Activated CD8-positive, alpha-beta memory T cell treated with anti-CD3 and anti-CD28 coated beads, Interleukin-2, amount 50 U/mL, for 24 hours (primary cell): ENCODE measurements at regions not wholly inside any gene's neighbourhood (a gene's known extent, or its start where the extent isn't known, plus 50 kb on each side); places are given as distances from the start of the nearest gene placed in this dataset.

Experiments used
- DNase-seq: peaks from one replicate; pipeline ENCODE4 v3.0.0-alpha.2; 2020; ENCODE audit errors: extremely low read depth

DNA sequence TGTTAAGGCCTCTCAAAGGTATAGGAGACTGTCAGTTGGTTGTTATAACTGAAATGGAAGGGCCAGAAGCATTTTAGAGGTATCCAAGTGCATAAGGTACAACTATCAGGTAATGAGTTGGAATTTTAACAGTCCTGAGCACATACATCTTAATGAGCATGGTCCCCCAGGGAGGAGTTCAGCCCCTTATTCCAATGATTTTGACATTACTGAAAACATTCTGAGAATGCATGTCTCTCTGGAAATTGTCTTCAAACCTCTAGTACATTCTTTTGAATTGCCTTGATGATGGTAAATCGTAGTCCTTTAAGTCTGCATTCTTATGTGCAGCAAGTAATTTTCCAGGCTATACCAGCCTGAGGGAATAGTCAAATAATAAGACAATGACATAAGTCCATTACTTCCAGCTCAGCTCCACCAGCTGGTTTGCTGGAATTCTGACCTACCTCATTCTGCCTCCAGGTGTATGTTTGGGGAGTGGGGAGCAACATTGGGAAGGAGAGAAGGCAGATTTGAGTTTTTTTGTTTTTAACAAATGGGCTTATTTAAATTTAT, 239.2 kb downstream of the MSRB3 start:
- DNase-seq = no peak

DNA sequence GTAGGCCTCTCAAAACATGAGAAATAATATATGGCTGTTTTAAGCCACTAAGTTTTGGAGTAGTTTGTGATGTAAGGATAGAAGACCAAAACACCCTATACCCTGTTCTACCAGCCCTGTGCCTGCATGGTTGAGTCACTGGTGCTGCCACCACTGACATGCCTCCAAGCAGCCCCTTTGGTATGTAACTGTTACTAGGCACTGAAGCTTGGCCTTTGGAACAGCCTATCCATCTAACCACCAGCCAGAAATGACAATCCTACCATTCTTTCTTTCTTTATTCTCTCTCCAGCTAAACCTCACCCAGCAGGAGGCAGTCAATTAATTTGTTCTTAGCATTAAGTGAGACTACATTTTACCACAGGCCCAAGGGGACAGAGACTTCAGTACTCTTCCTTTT, 240.3 kb downstream of the MSRB3 start:
- DNase-seq = no peak

DNA sequence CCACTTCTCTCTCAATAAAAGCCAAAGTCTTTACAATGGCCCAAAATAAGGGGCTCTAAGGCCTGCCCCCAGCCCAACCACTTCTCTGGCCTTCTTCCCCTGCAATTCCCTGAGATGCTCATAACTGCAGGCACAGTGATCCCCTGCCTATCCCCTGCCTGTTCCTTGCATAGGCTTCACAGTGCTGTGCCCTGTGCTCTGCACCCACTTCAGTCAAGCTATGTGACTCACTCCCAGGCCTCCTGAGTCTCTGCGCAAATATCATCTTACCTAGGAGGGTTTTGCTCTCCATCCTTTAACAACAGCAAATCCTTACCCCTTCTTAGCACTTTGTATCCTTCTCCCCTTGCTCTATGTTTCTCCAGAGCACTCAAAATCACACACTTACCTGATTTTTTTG, 242.2 kb downstream of the MSRB3 start:
- no peak for DNase-seq

DNA sequence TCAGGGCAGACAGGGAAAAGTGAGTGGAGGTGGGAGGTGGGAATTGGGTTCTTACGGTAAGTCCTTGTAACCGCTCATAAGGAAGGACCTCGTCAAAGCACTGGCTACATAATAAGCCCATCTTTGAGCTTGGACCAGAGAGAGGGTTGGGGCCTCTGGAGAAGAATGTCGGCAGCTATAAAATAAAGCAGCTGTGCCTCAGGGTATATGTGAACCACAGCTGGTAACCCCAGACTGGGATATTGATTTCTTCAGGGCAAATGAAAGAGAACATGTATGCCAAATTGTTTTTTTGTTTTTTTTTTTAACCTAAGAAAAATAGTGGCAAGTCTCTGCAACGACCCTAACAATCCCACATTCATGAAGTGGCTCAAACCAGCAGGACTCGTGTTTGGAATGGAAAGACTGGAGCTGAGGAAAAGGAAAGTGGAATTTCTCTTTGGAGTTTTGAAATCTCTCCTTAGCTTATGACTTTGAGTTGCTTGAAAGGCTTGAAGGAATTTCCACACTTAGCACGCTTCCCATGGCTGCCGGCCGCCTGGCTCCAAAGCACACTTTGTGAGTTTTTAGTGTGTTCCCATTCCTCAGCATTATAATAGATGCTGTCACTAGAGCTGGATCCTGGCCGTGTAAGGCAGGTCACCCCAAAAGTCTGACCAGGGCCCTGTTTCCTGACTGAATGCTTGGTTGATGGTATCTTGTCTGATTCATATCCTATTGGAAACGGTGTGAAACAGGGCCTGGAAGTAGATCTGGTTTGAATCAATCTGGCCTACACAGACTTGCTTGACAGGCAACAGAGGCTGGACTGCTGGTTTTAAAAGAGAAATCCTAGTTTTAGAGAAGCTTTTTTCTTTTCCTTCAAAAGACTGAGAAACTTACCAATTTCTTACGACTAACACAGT, 244.7 kb downstream of the MSRB3 start:
- DNase-seq = no peak

DNA sequence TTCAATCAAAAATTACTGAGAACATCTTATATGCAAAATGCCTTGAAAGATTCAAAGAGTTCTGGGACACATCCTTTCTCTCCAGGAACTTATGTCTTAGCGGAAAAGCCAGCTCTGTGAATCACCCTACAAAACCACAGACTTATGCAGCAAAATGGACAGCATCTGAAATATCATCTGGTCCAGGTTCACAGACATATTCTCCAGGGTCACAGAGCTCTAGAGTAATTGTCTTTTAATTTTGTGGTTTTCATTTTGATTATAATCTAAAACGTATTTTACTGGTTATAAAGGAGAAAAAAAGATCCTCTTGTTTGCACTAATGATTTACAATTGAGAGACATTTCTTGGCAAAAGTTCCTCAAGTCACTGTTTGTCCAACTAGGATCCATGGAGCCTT, 246.2 kb downstream of the MSRB3 start:
- no peak for DNase-seq

DNA sequence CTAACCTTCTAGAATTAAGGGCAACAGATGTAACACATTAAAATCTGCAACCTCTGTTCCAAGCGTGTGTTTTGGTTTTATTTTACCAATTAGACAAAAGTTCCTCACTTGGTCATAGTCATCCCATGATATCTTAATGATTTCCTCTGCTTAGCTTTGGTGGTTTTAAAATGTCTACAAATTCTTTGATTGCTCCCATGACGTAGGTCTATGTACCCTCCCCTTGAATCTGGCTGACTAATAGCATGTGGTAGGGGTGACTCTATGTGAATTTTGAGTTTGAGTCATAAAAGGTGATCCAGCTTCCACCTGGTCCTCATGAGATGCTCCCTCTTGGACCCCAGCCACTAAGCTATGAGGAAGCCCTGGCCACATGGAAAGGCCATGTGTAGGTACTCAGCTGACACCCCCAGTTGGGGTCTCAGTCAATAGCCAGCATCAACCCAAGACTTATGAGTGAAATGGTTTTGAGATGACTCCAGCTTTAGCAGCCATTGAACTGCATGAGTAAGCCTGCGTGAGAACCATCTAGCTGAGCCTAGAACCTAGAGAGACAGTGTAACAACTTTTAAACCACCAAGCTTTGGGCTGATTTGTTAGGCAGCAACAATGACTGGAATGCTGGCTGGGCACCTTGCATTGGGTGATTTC, 247.1 kb downstream of the MSRB3 start:
- DNase-seq = no peak

DNA sequence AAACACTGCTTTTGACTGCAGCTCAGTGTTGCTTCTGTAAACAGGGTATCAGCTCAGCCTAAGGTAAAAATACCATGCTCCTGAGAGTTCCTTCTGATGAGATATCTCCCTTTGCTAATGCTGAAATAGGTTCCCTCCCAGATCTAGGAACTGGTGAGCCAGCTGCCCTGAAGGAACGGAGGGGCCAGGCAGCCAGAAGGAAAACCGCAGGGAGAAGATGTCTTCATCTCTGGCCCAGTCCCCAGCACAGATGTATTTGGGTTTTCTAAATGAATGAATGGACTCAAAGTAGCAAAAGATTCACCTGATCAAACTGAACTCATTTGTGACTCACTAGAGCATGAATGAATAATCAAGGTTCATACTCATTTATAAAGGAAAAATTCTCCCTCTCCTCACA, 247.8 kb downstream of the MSRB3 start:
- DNase-seq = no peak

DNA sequence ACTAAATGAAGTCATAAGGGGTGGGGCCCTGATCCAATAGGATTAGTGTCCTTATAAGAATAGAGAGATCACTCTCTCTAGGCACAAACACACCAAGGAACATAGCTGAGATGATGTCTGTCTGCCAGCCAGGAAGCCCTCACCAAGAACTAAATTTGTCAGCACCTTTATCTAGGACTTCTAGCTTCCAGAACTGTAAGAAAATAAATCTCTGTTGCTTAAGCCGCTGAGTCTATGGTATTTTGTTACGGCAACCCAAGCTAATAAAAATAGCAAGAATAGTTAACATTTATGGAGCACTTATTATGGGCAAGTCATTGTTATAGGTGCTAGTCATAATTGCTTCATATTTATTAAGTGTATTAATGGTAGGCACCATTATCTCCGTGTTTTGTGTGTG, 249.6 kb downstream of the MSRB3 start:
- no peak for DNase-seq

DNA sequence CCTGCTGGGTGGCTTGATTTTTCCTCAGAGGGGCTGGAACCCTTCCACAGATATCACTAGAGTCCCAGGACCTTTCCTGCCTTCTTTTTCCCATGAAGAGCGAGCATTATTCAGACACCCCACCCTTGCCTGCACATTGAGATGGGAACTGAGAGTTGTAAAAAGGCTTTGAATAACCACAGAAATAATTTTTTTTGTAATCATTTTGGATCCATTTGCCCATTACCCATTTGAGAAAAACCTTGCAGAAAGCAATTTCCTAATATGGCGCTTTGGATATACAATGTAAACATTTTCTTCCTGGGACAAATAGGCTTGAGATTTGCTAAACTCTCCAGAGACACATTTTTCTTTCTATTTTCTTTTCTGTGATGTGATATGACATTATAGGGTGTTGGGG, 250.6 kb downstream of the MSRB3 start:
- DNase-seq = no peak

DNA sequence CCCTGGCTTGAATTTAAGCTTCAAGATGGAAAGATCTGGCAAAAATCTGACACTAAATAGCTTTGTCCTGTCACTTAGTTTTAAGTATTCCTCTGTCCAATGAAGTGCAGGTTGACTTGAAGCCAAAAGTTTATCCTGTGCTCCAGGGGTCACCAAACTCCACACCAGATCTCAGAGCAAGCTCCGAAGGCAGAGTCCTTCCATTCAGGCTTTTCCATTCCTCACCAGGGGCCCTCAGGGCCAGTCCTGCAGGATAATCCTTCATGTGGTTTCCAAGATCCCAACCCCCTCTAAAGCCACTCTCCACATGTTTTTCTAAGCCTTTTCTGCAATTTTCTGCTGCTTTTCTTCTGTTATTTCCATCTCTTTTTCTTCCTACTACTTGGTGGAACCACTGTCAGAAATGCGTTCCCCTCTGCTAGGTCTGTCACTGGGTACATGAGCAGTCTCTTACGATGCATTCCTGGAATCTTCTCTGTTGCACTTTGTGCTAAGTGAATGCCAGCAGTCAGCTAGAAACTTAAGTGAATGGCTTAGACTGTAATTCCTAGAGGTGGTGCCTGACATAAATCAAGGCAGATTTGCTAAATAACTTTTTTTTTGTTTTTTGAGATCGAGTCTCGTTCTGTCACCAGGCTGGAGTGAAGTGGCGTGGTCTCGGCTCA, 251.4 kb downstream of the MSRB3 start:
- no peak for DNase-seq

DNA sequence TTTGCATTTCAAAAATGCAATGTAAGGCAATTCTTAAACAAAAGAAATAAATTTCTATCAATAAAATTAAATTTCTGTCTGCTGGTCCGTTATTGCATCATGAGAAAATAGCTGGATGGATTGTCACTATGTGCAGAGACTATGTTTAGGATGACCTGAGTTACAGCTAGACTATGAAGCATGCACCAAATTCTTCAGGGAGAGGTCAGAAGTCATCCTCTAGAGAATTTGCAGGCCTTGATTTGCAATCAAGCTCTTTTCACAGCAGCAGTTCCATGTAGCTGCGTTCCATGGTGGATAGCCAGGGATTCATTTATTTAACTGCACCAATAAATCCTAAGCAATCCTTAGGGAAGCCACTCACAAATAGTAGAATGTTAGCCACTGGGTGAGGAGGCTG, 253.7 kb downstream of the MSRB3 start:
- DNase-seq = no peak

DNA sequence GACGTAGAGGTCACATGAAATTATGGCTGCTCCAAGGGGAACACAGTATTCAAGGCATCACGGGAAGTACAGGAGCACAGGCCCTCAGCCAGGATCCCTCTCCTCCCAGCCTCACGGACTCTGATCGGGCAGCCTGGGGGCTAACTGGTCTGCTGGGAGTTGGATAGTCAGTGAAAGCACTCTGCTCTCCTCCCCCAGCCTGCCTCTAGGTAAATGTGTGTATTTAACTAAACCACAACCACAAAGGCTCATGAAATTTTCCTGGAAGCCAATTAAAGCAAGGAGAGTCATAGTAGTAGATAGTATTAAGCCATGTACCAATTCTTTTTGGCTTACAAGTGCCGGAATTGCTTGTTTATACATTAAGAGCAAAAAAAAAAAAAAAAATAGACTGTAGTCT, 254.3 kb downstream of the MSRB3 start:
- DNase-seq = no peak

DNA sequence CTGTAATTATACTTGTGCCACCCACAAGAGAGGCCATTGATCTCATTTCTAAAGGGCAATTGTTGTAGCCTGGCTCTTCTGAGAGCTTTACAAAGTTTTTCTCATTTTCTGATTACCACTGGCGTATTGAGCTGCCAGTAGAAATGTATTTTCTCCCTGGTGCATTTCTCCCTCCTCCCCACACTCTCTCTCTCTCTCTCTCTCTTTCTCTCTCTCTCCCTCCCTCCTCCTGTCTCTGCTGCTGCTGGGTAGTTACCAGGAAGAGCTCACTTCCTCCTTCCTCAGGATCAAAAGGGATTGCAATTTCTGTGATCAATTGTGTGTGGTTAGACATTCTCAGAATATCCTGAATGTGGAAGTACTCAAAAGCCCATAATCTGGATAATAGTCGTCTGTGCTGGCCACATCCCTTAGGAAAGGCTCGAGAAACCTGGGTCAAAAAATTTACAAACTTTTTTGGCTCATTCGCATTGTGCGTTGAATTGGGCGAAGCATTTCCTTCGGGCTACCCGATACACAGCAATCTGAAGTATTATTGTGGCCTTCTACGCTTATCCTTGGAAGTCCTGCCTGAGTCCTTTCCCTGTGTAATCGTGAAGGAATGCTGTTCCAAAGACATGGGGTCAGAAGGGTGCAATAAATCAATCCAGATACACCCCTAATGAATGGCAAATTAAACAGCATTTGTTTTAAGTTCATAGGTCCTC, 254.8 kb downstream of the MSRB3 start:
- DNase-seq = no peak

DNA sequence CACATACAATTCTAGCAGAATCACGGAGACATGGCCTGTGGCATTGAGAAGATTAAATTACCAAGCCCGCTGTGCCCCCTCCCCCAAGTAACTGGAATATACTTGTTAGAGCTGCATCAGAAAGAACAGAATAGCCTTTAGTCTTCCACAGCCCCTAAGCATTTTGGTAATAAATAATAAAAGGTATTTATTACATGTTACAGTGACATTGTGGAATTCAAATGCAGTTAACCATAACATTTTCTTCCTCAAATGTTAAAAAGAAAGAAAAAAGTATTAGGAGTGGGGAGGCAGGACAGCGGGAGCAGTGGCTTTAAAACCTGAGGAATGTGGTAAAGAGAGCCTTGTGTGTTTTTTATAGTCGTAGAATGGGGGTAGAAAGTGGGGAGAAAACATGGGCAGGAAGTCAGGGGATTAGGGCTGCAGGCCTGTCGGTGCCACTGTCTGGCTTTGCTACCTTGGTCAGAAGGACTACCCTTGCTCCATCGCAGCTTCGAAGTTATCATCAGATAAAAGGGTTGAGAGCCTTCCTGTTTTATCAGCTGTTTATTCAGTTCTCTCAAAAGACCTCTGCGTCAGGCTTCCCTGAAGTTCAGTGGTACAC, 255.9 kb downstream of the MSRB3 start:
- no peak for DNase-seq

DNA sequence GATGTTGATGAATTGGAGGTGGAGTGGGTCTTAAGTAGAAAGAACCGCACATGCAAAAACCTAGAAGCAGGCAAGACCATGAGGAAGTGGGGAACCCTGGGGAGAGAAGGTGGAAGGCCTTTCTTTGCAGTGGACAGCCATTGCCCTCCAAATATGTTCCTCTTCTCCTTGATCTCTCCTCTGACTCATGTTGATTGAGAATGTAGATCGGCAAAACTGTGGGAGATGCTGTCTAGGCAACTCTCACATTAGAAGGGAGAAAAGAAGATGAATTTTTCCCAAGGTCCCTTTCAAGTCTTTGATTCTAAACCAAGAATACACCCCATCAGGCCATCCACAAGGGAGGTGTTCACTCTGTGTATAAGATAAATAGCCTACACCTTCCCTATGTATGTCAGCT, 257.5 kb downstream of the MSRB3 start:
- no peak for DNase-seq

DNA sequence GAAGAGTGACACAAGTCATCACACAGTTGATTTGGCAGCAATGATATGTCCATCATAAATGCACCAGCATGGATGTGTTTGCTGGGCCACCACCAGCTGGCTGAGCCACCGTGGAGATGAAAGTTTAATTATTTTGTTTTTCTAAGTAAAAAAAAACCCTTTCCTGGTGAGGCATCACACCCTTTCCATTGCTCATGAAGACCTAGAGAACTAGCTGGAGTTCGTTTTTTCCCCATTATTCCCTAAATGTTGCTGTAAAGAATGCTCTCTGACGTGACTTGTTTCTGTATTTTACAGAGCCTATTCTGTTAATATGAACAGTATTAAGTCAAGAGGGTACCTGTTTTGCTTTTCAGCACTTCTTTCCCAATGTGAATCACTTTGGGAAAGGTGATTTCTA, 257.9 kb downstream of the MSRB3 start:
- no peak for DNase-seq

DNA sequence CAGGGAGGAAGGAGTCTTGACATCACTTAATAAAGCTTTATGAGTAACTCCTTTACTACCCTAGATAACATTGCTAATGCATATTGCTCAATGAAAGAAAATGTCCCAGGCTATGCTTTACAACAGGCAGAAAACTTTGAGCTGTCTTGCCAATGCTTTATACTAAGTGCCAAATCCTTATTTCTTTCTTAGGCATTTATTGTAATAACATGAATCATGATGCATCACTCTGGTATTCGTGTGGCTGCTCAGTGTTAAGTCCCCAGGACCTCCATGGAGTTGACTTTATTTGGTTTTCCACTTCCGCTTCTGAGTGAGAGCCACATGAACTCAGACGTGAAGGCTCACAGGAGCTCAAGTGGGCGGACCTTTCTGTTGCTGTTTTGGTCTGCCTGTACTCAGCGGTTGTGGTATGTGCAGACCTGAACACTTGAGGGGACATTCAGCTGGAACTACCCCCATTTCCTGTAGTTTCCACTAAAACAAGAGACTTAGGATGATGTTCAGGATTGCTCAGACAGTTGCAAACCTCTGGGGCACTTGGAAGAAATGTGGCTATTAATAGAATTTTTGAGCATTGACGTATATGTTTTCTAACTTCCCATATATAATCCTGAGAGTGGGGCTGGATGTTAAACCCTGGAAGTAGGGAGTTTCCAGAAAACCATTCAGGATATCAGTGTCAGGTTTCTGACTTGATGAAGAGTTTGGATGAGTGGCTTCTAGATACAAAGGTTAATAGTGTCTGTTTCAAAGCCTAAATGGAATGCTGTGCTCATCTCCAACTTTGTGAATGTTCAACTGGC, 258.6 kb downstream of the MSRB3 start:
- no peak for DNase-seq

DNA sequence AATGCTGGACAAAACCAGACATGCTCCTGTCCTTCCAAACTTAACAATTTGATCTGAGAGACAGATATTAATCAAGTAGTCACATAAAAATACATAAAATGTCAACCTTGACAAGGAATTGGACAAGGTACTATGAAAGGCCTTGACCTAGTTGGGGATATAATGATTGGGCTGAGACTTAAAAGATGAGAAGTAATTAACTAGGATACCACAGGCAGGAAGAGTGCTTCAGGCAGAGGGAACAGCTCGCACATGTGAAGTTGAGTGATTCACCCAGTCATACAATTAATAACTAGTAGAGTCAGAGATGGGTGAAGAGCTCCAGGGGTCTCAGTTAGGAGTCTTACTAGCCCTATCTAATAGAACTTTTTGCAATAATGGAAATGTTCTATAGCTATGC, 259.5 kb downstream of the MSRB3 start:
- no peak for DNase-seq

DNA sequence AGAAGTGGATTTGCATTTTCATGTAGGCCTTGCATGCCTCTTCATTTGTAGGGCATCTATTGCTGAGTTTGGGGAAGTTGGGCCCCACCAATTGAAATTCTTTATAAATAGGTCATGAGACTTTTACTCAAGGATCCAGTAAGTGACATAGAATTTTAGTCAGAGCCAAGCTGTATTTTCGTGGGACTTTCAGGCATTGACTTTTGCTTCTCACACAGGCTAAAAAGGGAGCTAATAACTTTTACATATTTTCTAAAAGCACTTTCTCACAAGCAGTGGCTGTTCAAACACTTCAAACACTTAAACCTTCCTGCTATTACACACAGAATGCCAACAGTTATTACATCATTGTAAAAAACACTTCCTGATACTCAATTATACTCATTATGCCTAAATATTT, 260.5 kb downstream of the MSRB3 start:
- DNase-seq = no peak

DNA sequence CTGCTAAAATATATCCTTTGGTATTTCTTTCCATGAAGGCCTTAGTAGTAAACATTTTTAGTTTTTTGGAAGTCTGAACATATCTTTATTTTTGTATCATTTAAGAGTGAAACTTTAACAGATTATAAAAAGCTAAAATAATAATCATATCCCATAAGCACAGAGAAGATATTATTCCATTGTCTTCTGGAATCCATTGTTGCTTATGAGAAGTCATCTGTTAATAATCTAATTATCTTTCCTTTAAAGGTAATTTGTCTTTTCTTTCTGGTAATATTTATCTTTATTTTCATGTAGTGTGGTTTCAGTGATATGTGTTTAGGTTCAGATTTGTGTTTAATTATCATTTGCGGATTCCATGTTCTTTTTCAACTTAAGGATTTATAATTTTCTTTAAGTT, 261.7 kb downstream of the MSRB3 start:
- DNase-seq = no peak

DNA sequence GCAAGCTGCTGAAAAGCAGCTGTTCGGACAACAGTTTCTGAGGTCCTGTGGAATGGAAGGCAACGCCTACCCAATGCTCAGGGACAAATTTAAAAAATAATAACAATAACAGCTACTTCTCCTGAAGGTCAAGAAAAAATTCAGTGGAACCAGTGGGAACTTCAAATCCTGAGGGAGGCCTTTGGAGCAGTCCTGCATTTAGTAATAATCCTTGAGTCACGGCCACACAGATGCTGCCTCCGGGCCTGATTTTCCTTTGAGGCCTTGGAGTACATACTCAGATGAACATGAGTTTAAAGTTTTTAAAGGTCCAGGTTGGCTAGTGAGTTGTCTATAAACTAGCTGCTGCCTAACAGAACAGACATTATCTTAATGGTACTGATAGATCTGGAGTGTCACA, 268.0 kb downstream of the MSRB3 start:
- no peak for DNase-seq
